ENCODE measurements at regions not wholly inside any gene's neighbourhood (a gene's known extent, or its start where the extent isn't known, plus 50 kb on each side); places are given as distances from the start of the nearest gene placed in this dataset.

- TF ChIP-seq CTCF (IDR thresholded peaks at IDR 0.05) (no peak), POLR2A (IDR thresholded peaks at IDR 0.05) (no peak)
Observed at GRCh38 chr10:17527514-17528146, 73.2 kb upstream of the ST8SIA6 start.
